GM21515 (cell line): ENCODE measurements at regions not wholly inside any gene's neighbourhood (a gene's known extent, or its start where the extent isn't known, plus 50 kb on each side); places are given as distances from the start of the nearest gene placed in this dataset.

Experiments
- ATAC-seq: cut with Tn5 transposase; IDR thresholded peaks from one replicate; pipeline ENCODE4 v1.9.1; 2021; ENCODE audit not compliant: unreplicated experiment

DNA sequence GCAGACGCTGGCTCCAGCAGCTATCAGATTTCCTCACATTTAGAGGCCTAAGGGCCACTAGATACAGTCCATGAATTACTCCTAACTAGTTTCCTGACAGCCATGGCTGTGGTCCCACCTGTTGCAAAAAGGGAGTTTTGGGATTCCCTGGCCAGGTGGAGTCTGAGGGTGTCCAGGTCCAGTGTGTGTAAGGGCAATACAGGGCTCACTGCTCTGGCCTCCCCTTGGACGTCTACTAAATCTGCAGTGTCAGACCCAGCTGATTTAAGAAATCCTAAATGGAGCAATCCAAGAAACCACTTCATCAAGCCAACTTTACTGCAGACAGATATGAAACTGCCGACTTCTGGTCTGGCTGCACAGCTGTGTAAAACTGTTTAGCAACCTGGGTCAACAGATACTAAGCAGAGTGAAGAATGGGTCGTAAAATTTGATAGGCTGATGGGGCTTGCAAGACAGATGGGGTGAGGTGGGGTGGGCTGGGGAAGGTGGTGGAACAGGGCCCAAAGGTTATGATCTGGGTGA, 116.4 kb downstream of the GADD45G start:
- ATAC-seq = no peak

- ATAC-seq = no peak
These were observed 117.2 kb downstream of the GADD45G start for GRCh38 chr9:89721971-89722530.

DNA sequence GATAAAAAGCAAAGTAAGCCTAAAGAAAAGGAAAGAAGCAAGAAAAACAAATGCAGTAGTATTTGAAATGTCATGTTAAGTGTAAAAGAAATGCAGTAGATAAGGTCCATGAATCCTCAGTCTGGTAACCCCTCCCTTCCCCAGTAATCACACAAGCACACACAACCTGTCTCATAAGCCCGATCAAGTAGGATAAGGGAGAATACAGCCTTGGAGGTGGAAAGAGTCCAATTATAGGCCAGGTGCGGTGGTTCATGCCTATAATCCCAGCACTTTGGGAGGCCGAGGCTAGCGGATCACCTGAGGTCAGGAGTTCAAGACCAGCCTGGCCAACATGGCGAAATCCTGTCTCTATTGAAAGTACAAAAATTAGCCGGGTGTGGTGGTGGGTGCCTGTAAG, 117.9 kb downstream of the GADD45G start:
- no peak for ATAC-seq

DNA sequence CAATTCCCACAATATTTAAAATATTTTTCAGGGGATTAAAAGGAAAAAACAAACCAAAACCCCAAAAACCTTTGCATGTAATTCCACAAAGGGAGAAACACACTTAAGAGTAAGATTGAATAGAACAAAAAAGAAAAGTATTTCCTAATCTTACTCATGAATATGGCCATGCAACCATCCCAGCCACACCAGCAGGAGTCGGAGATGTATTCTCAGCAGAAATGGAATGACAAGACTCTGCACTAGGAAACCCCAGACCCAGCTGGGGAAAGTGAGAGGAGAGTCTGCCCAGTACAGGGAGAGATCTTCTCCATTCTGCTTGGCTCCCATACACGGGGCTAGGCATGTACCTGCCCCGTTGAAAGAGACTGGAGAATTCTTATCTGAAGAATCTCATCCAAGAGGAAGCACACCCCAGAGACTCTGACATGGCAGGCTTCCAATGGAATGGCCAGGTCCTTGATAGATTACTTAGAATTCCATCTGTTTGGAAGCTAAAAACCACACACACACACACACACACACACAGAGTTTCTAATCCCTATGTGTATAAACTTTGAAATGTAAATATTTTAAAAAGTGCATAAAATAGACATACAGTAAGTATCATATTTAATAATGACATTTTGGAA, 118.8 kb downstream of the GADD45G start:
- no peak for ATAC-seq

GRCh38 chr9:89724659-89725058, 119.8 kb downstream of the GADD45G start:
- no peak for ATAC-seq

DNA sequence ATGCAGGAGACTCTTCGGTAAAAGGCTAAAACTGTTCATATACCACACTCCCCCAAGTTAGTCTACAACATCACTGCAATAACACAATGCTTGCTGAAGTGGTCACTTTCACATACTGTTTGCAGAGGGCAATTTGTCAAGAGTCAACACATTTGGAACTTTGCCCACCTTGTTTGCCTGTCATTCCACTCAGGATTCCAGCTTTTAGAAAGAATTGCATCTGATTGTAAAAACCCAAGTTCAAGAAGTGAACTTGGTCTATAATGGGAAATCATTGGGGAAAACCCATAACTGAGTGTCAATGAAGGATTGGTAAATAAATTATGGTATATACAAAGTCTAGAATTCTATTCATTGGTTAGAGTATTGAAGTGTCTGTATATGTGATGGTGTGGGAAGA, 120.5 kb downstream of the GADD45G start:
- ATAC-seq = no peak

DNA sequence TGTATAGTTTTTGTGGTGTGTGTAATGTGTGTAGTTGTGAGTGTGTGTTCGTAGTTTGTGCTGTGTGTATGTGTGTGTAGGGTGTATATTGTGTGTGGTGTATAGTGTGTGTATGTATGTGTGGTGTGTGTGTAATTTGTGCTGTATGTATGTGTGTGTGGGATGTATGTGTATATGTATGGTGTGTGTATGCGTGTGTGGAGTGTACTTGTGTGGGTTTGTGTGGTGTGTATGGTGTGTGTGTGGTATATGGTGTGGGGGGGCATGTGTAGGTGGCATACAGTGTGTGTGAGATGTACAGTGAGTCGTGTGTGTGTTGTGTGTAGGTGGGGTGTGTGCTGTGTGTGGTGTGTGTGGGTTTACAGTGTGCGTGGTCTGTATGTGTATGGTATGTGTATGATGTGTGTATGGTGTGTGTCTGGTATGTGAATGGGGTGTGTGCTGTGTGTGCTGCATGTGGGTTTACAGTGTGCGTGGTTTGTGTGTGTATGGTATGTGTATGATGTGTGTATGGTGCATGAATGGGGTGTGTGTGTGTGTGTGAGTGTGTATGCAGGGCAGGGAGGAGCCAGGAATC, 125.2 kb downstream of the GADD45G start:
- no peak for ATAC-seq

DNA sequence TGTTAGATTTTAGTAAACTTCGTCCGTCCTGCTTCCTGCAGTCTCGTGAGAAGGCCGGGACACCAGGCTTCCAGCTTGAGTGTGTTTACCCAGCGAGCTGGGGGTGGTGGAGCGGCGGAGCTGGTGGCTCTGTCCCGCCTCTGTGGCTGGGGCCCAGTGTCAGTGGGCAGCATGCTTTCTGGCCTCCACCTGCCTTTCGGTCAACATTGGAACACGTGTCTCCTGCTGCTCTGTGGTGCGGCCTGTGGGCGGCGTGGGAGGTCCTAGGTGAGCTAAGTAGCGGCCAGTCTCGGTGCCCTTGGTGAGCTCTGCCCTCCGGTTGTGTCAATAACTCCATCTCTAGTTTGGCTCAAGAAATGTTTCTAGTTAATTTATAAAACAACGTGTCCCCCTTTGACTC, 125.9 kb downstream of the GADD45G start:
- ATAC-seq = no peak

DNA sequence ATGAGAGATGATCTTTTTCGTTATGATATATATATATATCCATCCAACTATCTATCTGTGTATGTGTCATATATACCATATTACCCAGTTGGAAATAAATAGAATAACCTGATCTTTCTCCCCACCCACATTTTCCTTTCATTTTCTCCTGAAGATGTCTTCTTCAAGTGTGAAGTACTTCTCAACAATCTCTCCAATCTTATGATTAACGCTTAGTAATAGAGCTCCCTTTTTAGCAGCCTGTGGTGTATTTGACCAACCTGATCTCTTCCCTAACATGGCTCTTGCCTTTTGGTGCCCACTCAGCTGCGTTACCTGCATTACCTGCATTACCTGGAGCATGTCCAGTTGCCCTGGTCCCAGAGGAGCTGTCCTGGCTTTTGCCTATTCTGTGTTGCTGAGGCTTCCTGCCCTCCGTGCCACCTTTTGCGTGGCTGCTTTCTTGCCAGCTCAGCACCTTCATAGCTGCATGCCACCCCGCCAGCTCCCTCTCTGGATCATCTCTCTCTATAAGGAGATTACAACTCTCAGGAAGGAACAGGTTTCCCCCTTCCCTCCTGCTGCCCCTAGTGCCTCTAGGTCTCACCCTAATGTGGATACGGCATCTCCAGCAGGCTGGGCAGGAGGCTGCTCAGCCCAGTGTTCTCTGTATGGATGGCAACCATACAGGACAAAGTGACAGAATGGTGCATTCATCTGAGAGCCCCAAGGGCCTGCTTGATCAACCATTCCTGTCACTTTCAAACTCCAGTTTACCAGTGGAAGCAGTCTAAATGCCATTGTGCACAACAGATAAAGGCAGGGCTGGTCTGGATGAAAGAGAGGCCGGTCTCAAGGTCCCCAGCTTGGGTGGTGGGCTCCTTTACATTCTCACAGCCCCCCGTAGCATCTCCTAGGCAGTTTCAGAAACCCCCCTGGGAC, 126.7 kb downstream of the GADD45G start:
- no peak for ATAC-seq

GRCh38 chr9:89732295-89732938, 127.6 kb downstream of the GADD45G start:
- no peak for ATAC-seq

DNA sequence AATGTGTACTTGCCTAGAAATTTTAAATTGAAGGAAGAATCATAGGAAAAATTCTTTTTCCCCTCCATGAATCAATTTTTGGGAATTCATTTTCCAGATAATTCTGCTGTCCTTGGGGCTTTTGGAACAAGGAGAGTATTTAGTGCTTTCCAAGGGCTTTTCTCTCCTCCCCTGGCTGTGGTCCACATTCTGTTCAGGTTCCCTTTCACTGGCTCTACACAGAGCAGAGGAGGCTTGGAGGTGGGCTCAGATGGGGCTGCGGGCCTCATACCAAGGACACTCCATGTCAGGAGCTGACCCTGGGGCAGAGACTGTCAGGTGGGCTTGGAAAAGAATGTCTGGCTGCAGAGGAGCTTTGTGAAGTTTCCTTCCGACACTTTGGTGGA, 128.1 kb downstream of the GADD45G start:
- ATAC-seq = no peak

DNA sequence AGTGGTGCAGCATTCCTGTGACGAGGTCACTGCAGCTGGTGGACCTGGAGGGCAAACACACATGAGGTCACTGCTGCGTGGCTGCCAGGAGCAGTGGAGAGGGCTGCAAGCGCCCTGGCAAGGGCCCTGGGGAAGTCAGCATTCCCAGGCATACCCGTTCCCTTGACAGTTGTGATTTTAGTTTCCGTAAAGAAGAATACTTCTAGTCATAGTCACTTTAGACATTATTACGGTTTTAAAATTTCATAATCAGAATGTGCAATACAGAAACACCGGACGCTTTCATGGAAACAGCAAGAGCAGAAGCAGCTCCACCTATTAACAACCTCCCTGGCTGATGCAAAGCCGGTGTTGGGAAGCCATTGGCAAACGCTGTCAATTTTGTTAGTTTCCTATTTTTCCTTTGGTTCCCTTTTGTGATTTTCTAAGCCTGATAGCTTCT, 129.8 kb downstream of the GADD45G start:
- ATAC-seq = no peak

GRCh38 chr9:89738137-89738932, 133.5 kb downstream of the GADD45G start:
- no peak for ATAC-seq

GRCh38 chr9:89739511-89739910, 134.7 kb downstream of the GADD45G start:
- ATAC-seq = no peak

DNA sequence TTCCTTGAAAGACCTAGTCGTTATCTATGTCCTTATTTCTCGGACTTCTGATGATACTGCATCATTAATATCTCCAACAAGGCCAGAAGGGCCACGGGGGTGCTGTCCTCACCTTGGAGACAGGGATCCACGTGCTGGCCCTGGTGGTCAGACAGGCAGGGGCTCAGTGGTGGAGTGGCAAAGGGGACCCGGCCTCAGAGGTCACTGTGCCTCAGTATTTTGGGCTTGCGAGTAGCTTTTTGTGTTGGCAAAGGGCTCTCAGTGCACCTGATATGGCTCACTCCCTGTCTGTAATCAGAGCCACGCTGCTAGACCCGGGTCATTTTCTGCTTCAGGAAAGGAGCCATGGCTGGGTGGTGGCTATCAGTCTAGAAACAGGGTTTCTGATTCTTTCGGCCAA, 135.1 kb downstream of the GADD45G start:
- ATAC-seq = no peak

- peak; percentile 49 for ATAC-seq
These were observed 135.9 kb downstream of the GADD45G start for GRCh38 chr9:89740722-89741121.

DNA sequence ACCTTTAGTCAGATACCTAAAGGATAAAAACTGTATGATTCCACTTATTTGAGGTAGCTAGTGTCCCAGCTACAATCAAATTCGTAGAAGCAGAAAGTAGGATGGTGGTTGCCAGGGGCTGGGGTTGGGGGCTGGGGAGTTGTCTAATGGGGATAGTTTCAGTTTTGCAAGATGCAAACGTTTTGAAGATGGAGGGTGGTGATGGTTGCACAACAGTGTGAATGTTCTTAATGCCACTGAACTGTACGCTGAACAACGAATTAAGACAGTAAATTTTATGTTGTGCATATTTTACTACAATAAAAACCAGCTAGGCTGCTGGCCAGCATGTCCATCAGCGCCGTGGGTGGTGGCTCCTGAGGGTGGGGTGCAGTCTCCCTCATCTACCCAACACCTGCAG, 137.8 kb downstream of the GADD45G start:
- ATAC-seq = no peak

DNA sequence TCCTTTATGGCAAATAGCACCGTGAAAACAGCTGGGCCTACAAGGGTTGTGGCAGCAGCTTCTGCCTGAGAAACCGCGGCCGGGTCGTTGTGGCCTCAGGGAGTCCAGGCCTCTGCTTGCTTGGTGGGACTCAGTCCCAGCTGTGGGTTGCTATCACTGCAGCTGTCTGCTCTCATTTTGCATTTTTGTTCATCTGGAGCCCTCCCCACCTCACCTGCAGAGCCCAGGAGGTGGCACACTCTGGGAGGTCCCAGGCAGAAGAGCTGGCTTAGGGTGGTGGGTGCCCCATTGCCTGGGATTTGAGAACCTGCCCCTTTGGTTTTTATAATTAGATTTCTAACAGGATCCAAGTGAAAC, 138.4 kb downstream of the GADD45G start:
- peak; percentile 59 for ATAC-seq

- ATAC-seq = peak; percentile 70
These were observed 138.9 kb downstream of the GADD45G start for GRCh38 chr9:89743573-89744254.

GRCh38 chr9:89744255-89744648, 139.4 kb downstream of the GADD45G start:
- no peak for ATAC-seq
